ENCODE measurements at regions not wholly inside any gene's neighbourhood (a gene's known extent, or its start where the extent isn't known, plus 50 kb on each side); places are given as distances from the start of the nearest gene placed in this dataset.

DNA sequence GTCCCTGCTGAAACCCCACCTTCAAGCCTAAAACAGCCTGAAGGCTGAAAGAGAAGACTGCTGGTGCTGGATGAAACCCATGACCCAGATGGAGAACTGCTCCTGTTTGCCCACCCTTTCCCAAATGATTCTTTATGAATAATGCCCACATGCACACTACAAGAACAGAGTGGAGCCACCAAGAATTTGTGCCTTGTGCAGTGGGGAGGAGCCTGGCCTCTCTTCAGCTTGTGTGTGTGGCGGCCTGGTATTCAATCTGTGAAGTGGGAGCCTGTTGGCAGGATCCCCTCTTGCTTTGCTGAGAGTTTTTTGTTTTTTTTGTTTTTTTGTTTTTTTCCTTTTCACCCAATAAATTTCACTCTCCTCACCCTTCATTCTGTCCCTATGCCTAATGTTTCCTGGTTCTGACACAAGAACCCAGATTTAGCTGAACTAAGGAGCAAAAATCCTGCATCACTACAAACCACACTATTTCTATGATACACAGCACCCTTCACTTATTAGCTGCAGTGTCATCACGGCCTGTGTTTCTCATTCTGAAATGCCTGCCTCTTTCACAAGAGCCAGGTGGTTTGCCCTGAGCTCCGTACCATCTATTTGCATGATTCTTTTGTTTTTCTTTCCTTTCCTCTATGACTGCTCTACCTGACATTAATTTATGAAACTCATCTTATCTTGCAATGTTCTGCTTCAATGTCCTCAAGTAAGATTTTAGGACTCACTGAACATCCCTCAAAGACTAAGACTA is 585.5 kb upstream of the ATXN7L3B start:
- no peak overlapping the region for H3K4me3 ChIP-seq (ENCODE audit: low read depth, poor library complexity, severe bottlenecking)
- DNase-seq (ENCODE audit: low spot score in 2 of 2) = no peak
- intact Hi-C loops (cut with DNase I; ENCODE audit: low total_unique reads) = no loop called here
- no peak for TF ChIP-seq POLR2A (IDR thresholded peaks at IDR 0.05)
- TF ChIP-seq, protein P1, sequence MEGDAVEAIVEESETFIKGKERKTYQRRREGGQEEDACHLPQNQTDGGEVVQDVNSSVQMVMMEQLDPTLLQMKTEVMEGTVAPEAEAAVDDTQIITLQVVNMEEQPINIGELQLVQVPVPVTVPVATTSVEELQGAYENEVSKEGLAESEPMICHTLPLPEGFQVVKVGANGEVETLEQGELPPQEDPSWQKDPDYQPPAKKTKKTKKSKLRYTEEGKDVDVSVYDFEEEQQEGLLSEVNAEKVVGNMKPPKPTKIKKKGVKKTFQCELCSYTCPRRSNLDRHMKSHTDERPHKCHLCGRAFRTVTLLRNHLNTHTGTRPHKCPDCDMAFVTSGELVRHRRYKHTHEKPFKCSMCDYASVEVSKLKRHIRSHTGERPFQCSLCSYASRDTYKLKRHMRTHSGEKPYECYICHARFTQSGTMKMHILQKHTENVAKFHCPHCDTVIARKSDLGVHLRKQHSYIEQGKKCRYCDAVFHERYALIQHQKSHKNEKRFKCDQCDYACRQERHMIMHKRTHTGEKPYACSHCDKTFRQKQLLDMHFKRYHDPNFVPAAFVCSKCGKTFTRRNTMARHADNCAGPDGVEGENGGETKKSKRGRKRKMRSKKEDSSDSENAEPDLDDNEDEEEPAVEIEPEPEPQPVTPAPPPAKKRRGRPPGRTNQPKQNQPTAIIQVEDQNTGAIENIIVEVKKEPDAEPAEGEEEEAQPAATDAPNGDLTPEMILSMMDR (IDR thresholded peaks at IDR 0.05) = no peak
- WGBS, 2 donors = 78 to 84% methylated on average over 3 of the region's 3 CpGs

DNA sequence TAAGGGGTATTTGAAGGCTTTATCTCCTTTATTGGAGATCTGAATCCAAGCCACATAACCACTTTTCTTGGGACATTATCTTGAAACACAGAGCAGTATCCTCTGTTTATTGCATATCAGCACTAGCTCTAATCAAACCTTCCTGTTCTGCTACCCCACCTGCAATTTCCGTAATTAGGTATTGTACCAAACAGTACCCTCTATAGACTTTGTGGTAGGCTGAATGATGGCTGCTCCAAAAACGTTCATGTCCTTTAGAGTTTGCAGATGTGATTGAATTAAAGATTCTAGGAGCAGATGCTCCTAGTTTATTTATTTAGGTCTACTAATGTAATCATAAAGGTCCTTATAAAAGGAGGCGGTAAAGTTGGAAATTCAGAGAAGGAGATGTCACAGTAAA is 573.0 kb upstream of the ATXN7L3B start:
- H3K4me3 ChIP-seq (ENCODE audit: low read depth, poor library complexity, severe bottlenecking) = no peak overlapping the region
- DNase-seq (ENCODE audit: low spot score in 2 of 2) = no peak
- WGBS, 2 donors = 75 to 76% methylated on average over 3 of the region's 3 CpGs
- TF ChIP-seq, protein P1 (IDR thresholded peaks at IDR 0.05) = no peak
- no peak for TF ChIP-seq POLR2A (IDR thresholded peaks at IDR 0.05)
- intact Hi-C loops (cut with DNase I; ENCODE audit: low total_unique reads) = no loop called here

DNA sequence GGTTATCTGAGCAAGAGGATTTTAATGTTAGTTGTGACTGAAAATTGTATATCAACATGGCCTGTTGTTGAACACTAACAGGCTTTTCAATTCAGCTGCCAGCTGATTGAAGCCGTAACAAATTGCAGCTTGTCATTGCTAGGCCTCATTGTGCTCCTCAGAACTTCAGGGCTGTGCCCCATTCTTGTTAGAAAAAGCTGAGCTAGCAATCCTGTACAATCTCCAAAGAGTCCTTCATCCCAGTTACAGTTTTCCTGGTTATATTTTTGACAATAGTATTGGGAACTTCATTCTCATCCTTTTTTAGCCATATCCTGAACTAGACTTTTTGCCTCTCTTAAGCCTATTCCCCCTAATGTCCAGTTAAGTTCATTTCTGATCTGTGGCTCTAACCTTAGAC is 564.1 kb upstream of the ATXN7L3B start:
- 58 to 63% methylated on average over 1 of the region's 1 CpG for whole genome bisulfite sequencing, 2 donors
- DNase-seq (ENCODE audit: low spot score in 2 of 2) = no peak
- no peak overlapping the region for H3K4me3 ChIP-seq (ENCODE audit: low read depth, poor library complexity, severe bottlenecking)
- intact Hi-C loops (cut with DNase I; ENCODE audit: low total_unique reads) = no loop called here
- no peak for TF ChIP-seq POLR2A (IDR thresholded peaks at IDR 0.05)
- TF ChIP-seq, protein P1 (IDR thresholded peaks at IDR 0.05) = no peak

DNA sequence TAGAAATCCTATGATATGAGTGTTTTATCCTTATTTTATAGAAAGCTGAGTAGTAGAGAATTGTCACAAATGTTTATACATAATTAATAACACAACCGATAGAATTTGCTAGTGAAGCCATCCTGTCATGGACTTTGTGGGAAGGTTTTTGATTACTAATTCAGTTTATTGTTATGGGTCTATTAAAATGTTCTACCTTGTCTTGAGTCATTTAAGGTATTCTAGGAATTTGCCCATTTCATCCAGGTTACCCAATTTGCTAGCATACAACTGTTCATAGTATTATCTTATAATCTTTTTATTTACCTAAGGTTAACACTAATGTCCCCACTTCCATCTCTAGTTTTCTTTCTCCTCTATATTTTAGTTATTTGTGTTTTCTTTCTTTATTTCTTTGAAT is 553.1 kb upstream of the ATXN7L3B start:
- no peak overlapping the region for H3K4me3 ChIP-seq (ENCODE audit: low read depth, poor library complexity, severe bottlenecking)
- intact Hi-C loops (cut with DNase I; ENCODE audit: low total_unique reads) = no loop called here
- DNase-seq (ENCODE audit: low spot score in 2 of 2) = no peak
- WGBS, 2 donors = 89% methylated on average over 1 of the region's 1 CpG
- TF ChIP-seq, protein P1 (IDR thresholded peaks at IDR 0.05) = no peak

DNA sequence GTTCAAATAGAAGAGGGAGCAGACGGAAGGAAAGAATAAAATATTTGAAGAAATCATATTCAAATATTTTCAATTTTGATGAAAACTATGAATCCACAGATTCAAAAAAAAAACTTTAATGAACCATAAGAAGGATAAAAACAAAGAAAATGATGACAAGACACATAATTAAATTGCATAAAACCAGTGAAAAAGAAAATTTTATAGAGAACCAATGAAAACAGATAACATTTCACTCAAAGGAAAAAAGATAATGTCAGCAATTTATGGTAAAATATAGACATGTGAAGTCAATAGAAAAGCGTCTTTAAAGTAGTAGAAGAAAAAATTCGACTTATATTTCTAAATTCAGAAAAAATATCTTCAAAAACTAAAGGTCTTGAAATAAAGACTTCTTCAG is 546.5 kb upstream of the ATXN7L3B start:
- H3K4me3 ChIP-seq (ENCODE audit: low read depth, poor library complexity, severe bottlenecking) = no peak overlapping the region
- TF ChIP-seq POLR2A (IDR thresholded peaks at IDR 0.05) = no peak
- TF ChIP-seq, protein P1 (IDR thresholded peaks at IDR 0.05) = no peak
- intact Hi-C loops (cut with DNase I; ENCODE audit: low total_unique reads) = no loop called here
- WGBS, 2 donors = 71 to 73% methylated on average over 3 of the region's 3 CpGs
- DNase-seq (ENCODE audit: low spot score in 2 of 2) = no peak

DNA sequence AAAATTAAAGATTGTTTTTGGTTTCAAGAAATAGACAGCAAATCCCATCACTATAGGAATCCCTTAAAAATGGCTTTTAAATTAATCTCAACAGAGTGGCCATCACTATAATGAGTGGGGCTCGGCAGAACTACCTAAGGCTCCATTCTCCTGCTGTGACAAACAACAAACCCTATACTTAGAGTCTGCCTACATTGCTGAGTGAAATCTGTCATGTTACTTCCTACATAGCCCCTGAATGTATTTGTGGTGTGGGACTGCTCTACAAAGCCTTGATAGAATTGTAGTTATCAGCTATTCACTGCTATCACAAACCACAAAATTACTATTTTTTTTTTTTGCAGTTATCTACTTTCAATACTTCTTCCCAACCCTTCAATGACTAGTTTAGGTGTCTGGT is 538.7 kb upstream of the ATXN7L3B start:
- intact Hi-C loops (cut with DNase I; ENCODE audit: low total_unique reads) = no loop called here
- DNase-seq (ENCODE audit: low spot score in 2 of 2) = no peak
- no peak for TF ChIP-seq POLR2A (IDR thresholded peaks at IDR 0.05)
- TF ChIP-seq, protein P1 (IDR thresholded peaks at IDR 0.05) = no peak
- H3K4me3 ChIP-seq (ENCODE audit: low read depth, poor library complexity, severe bottlenecking) = no peak overlapping the region
- WGBS, 2 donors = 72 to 78% methylated on average over 1 of the region's 1 CpG
